Endodermal cell (in vitro differentiated cells): ENCODE measurements at regions not wholly inside any gene's neighbourhood (a gene's known extent, or its start where the extent isn't known, plus 50 kb on each side); places are given as distances from the start of the nearest gene placed in this dataset.

Experiments used
- DNase-seq: peaks from one replicate; pipeline ENCODE4 v3.0.0-alpha.2; 2017
- H3K27ac ChIP-seq: 2 replicates; pipeline ENCODE4 v1.5.1; 2013; ENCODE audit warnings: mild to moderate bottlenecking, low read depth, low read length, moderate library complexity
- H3K27me3 ChIP-seq: 2 replicates; pipeline ENCODE4 v1.6.1; 2013; ENCODE audit warnings: mild to moderate bottlenecking, low read length, moderate library complexity; ENCODE audit not compliant: insufficient read depth, control insufficient read depth, poor library complexity, severe bottlenecking
- H3K36me3 ChIP-seq: 2 replicates; pipeline ENCODE4 v1.7.0; 2013; ENCODE audit warnings: mild to moderate bottlenecking, low read length, moderate library complexity; ENCODE audit not compliant: control insufficient read depth, insufficient read depth
- H3K4me1 ChIP-seq: one replicate; pipeline ENCODE4 v1.7.0; 2013; ENCODE audit warnings: low read length; ENCODE audit not compliant: control insufficient read depth, insufficient read depth
- H3K4me3 ChIP-seq: 2 replicates; pipeline ENCODE4 v1.5.1; 2013; ENCODE audit warnings: mild to moderate bottlenecking, low read length, moderate library complexity
- H3K9ac ChIP-seq: 2 replicates; pipeline ENCODE4 v1.6.1; 2013; ENCODE audit warnings: mild to moderate bottlenecking, low read length, moderate library complexity; ENCODE audit not compliant: poor library complexity, severe bottlenecking; ENCODE audit errors: extremely low read depth
- H3K9me3 ChIP-seq: 2 replicates; pipeline ENCODE4 v1.6.1; 2013; ENCODE audit warnings: mild to moderate bottlenecking, low read length, moderate library complexity; ENCODE audit not compliant: control insufficient read depth
- H3K27ac Mint-ChIP-seq: 2 replicates; pipeline ENCODE4 v1.8.0; 2020; ENCODE audit warnings: mixed read lengths
- H3K27me3 Mint-ChIP-seq: 2 replicates; pipeline ENCODE4 v1.8.0; 2021; ENCODE audit warnings: mild to moderate bottlenecking, mixed read lengths; ENCODE audit not compliant: insufficient read depth
- H3K36me3 Mint-ChIP-seq: 2 replicates; pipeline ENCODE4 v1.8.0; 2020; ENCODE audit warnings: low read depth, mixed read lengths
- H3K4me1 Mint-ChIP-seq: 2 replicates; pipeline ENCODE4 v1.8.0; 2020; ENCODE audit warnings: mixed read lengths
- H3K4me3 Mint-ChIP-seq: 2 replicates; pipeline ENCODE4 v1.8.0; 2020; ENCODE audit warnings: mild to moderate bottlenecking, moderate library complexity, mixed read lengths
- H3K9me3 Mint-ChIP-seq: 2 replicates; pipeline ENCODE4 v1.8.0; 2020; ENCODE audit warnings: mild to moderate bottlenecking, mixed read lengths
- CTCF ChIP-seq: fragments of 200-600 bp; sonication (generic); conservative IDR thresholded peaks from 2 replicates; pipeline ENCODE4 v1.5.0; 2021; ENCODE audit warnings: antibody characterized with exemption, mild to moderate bottlenecking
- WGBS, 2 experiments: methylation state at CpG; one replicate each; pipeline versions ENCODE4 v1.1.5 to v1.1.7; 2013; ENCODE audit warnings: missing lambda C conversion rate in 2 of 2, mixed read lengths in 1 of 2; ENCODE audit not compliant: insufficient coverage in 1 of 2, insufficient read length in 1 of 2; 5-methylcytosine and 5-hydroxymethylcytosine counted together

GRCh38 chr3:94735354-94735753 is 672.5 kb downstream of the NSUN3 start:
- Histone ChIP-seq H3K9me3 (no peaks in the 10 kb centered on the region), H3K4me1 (no peaks in the 10 kb centered on the region), H3K9ac (no peak overlapping the region), H3K36me3 (no peaks in the 10 kb centered on the region), H3K27ac (no peak overlapping the region), H3K4me3 (no peak overlapping the region), H3K27me3 (peaks cover 81% of the 10 kb centered on the region)
- Mint-ChIP-seq H3K4me3 (no peak overlapping the region), H3K9me3 (no peaks in the 10 kb centered on the region), H3K27ac (no peak overlapping the region), H3K36me3 (no peaks in the 10 kb centered on the region), H3K27me3 (peaks cover 80% of the 10 kb centered on the region), H3K4me1 (peaks cover 5% of the 10 kb centered on the region)
- WGBS, 2 experiments: 93 to 100% methylated on average over 1 to 2 of the region's 2 CpGs
- DNase-seq: no peak
- no peak for TF ChIP-seq CTCF

GRCh38 chr3:94737116-94737515 is 674.3 kb downstream of the NSUN3 start:
- no peak for DNase-seq
- H3K9me3 ChIP-seq: no peaks in the 10 kb centered on the region
- H3K4me1 ChIP-seq: no peaks in the 10 kb centered on the region
- no peak overlapping the region for H3K4me3 Mint-ChIP-seq
- no peak overlapping the region for H3K27ac ChIP-seq
- no peak overlapping the region for H3K27ac Mint-ChIP-seq
- no peak overlapping the region for H3K4me3 ChIP-seq
- no peaks in the 10 kb centered on the region for H3K36me3 ChIP-seq
- H3K9me3 Mint-ChIP-seq: peaks cover 1% of the 10 kb centered on the region
- H3K4me1 Mint-ChIP-seq: peaks cover 5% of the 10 kb centered on the region
- H3K9ac ChIP-seq: no peak overlapping the region
- WGBS, 2 experiments: 100% methylated on average over 2 of the region's 2 CpGs; no CpG with 5 or more reads in 1 of the 2 experiments
- no peaks in the 10 kb centered on the region for H3K36me3 Mint-ChIP-seq
- peaks cover 64% of the 10 kb centered on the region for H3K27me3 ChIP-seq
- peaks cover 65% of the 10 kb centered on the region for H3K27me3 Mint-ChIP-seq
- no peak for TF ChIP-seq CTCF

- TF ChIP-seq CTCF: no peak
- no peaks in the 10 kb centered on the region for H3K36me3 ChIP-seq
- no peak overlapping the region for H3K27ac ChIP-seq
- 75 to 87% methylated on average over 1 to 3 of the region's 3 CpGs for whole genome bisulfite sequencing, 2 experiments
- H3K27me3 ChIP-seq: peaks cover 43% of the 10 kb centered on the region
- Mint-ChIP-seq H3K27me3 (peaks cover 45% of the 10 kb centered on the region), H3K4me1 (no peaks in the 10 kb centered on the region), H3K36me3 (peaks cover 5% of the 10 kb centered on the region), H3K9me3 (peaks cover 12% of the 10 kb centered on the region), H3K4me3 (no peak overlapping the region), H3K27ac (no peak overlapping the region)
- H3K4me3 ChIP-seq: no peak overlapping the region
- DNase-seq: no peak
- H3K9ac ChIP-seq: no peak overlapping the region
- peaks cover 9% of the 10 kb centered on the region for H3K9me3 ChIP-seq
- H3K4me1 ChIP-seq: no peaks in the 10 kb centered on the region
Measured at GRCh38 chr3:94739420-94739819, 676.6 kb downstream of the NSUN3 start.
